Sigmoid colon (tissue), 6 donors: ENCODE measurements at regions not wholly inside any gene's neighbourhood (a gene's known extent, or its start where the extent isn't known, plus 50 kb on each side); places are given as distances from the start of the nearest gene placed in this dataset.

Experiments used
- DNase-seq: peaks from one replicate; pipeline ENCODE4 v3.0.0-alpha.2; 2019
- H3K27ac ChIP-seq, 4 donors: fragments of 200-600 bp; sonication (generic); one replicate each; pipeline ENCODE4 v1.5.1; 2016 to 2019; ENCODE audit warnings: mild to moderate bottlenecking in 1 of 4
- H3K27me3 ChIP-seq, 3 donors: fragments of 200-600 bp; sonication (generic); one replicate each; pipeline ENCODE4 v1.5.1; 2019; ENCODE audit warnings: mild to moderate bottlenecking in 1 of 3
- H3K36me3 ChIP-seq, 4 donors: fragments of 200-600 bp; sonication (generic); one replicate each; pipeline ENCODE4 v1.5.1; 2016 to 2019
- H3K4me1 ChIP-seq, 4 donors: fragments of 200-600 bp; sonication (generic); one replicate each; pipeline ENCODE4 v1.5.1; 2017 to 2019
- H3K4me3 ChIP-seq, 4 donors: fragments of 200-600 bp; sonication (generic); one replicate each; pipeline ENCODE4 v1.5.1; 2017 to 2019; ENCODE audit warnings: mild to moderate bottlenecking in 2 of 4, moderate library complexity in 1 of 4
- H3K9me3 ChIP-seq, 4 donors: fragments of 200-600 bp in 3 of 4; sonication (generic) in 3 of 4; one replicate each; pipeline versions ENCODE4 v1.5.1 to v1.6.1; 2013 to 2019
- EP300 ChIP-seq, 4 donors: sonication (generic); formaldehyde crosslinking; IDR thresholded peaks; one replicate each; pipeline ENCODE4 v1.6.1; 2017; ENCODE audit warnings: antibody characterized with exemption in 4 of 4
- POLR2A ChIP-seq, 2 donors: fragments of 450-650 bp; IDR thresholded peaks; one replicate each; pipeline ENCODE4 v1.6.1; 2016; ENCODE audit warnings: antibody characterized with exemption in 2 of 2, mild to moderate bottlenecking in 2 of 2, moderate library complexity in 2 of 2
- POLR2AphosphoS5 ChIP-seq, 4 donors: sonication (generic); formaldehyde crosslinking; IDR thresholded peaks; one replicate each; pipeline ENCODE4 v1.6.1; 2017; ENCODE audit warnings: antibody characterized with exemption in 4 of 4
- WGBS, 2 donors: extraction: QIAGEN DNeasy Blood & Tissue Kit; methylation state at CpG; one replicate each; pipeline ENCODE4 v1.1.7; 2013; 5-methylcytosine and 5-hydroxymethylcytosine counted together
- intact Hi-C: fragments of 100-400 bp; cut with DNase I; formaldehyde crosslinking; loops from one replicate; pipeline ENCODE4 v1.15.1; 2023
- TF ChIP-seq, protein P1 (sequence below), 4 experiments: fragments of 450-650 bp in 3 of 4; fragments of 200-600 bp in 1 of 4; IDR thresholded peaks; one replicate each; pipeline ENCODE4 v1.5.1; 2016 to 2019; ENCODE audit warnings: antibody characterized with exemption in 4 of 4, mild to moderate bottlenecking in 3 of 4, moderate library complexity in 2 of 4
- donor health status: healthy with polysubstance abuse.
- donor health status: healthy.

DNA sequence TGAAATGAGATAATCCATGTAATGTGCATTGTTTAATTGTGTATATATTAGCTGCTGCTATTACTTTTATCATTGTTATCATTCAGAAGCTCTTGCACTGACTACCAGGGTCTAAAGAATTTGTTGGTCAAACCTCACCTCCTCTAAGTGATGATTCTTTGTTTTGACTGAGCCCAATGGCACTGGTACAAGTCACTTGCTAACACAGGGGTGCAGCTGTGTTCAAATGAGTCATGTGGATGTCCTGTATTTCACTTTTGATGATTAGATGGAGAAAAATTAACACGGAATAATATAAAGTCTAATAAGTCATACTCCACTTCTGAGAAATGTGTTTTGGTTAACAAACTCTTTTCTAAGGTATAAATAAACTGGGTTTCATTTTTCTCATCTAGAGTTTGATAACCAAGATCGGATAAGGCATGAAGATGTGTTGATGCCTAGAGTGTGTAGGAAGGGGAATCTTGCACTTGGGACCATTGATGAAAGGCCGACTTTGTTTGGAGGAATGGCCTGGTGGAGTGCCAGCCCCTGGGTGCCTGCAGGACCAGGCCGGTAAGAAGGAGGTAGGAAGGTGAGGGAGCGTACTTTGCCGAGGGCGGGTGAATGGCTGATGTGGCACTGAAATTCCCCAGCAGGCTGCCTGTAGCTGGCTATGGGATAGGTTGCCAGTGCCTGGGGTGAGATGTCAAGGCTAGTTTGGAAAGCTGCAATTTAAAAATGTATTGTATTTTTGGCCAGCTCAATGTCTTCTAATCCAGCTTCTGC, 244.7 kb upstream of the ZPLD1 start:
- H3K9me3 ChIP-seq, result peaks cover 0 to 3% (median 0%) of the 10 kb centered on the region in 4 donors
- 94% methylated on average over 7 of the region's 7 CpGs for WGBS, 2 donors
- DNase-seq, result no peak
- no peaks in the 10 kb centered on the region for H3K4me1 ChIP-seq
- no peak overlapping the region for H3K27ac ChIP-seq
- H3K4me3 ChIP-seq, result no peak overlapping the region
- H3K36me3 ChIP-seq, result no peaks in the 10 kb centered on the region
- TF ChIP-seq POLR2A (IDR thresholded peaks at IDR 0.05) (no peak), POLR2AphosphoS5 (IDR thresholded peaks at IDR 0.05) (no peak), EP300 (IDR thresholded peaks at IDR 0.05) (no peak)
- TF ChIP-seq, protein P1, sequence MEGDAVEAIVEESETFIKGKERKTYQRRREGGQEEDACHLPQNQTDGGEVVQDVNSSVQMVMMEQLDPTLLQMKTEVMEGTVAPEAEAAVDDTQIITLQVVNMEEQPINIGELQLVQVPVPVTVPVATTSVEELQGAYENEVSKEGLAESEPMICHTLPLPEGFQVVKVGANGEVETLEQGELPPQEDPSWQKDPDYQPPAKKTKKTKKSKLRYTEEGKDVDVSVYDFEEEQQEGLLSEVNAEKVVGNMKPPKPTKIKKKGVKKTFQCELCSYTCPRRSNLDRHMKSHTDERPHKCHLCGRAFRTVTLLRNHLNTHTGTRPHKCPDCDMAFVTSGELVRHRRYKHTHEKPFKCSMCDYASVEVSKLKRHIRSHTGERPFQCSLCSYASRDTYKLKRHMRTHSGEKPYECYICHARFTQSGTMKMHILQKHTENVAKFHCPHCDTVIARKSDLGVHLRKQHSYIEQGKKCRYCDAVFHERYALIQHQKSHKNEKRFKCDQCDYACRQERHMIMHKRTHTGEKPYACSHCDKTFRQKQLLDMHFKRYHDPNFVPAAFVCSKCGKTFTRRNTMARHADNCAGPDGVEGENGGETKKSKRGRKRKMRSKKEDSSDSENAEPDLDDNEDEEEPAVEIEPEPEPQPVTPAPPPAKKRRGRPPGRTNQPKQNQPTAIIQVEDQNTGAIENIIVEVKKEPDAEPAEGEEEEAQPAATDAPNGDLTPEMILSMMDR (IDR thresholded peaks at IDR 0.05), result no peak
- no peaks in the 10 kb centered on the region for H3K27me3 ChIP-seq
- intact Hi-C loops, result no loop called here

DNA sequence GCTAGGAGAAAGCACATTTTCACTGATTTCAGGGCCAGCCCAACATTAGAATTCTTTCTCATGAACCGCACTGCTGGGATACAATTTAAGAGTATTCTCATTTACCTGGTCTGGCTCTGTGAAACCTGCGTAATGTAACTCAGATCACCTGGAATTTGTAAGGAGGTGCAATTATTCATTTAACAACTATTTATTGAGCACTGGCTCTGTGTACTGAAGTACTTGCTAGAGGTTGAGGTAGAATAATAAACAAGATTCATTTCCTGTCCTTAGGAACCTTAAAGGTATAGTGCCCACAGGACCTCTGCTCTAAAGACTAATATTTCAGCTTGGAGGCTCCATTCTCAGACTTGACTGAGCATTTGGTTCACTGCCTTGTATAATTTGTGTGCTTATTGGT, 242.2 kb upstream of the ZPLD1 start:
- DNase-seq, result no peak
- H3K9me3 ChIP-seq, result no peaks in the 10 kb centered on the region
- H3K36me3 ChIP-seq, result no peaks in the 10 kb centered on the region
- H3K4me3 ChIP-seq, result no peak overlapping the region
- no peaks in the 10 kb centered on the region for H3K27me3 ChIP-seq
- no peak for TF ChIP-seq EP300 (IDR thresholded peaks at IDR 0.05)
- TF ChIP-seq POLR2A (IDR thresholded peaks at IDR 0.05), result no peak
- no peak for TF ChIP-seq POLR2AphosphoS5 (IDR thresholded peaks at IDR 0.05)
- TF ChIP-seq, protein P1 (IDR thresholded peaks at IDR 0.05), result no peak
- H3K27ac ChIP-seq, result no peak overlapping the region
- intact Hi-C loops, result no loop called here
- 71 to 98% methylated on average over 2 of the region's 2 CpGs for WGBS, 2 donors
- no peaks in the 10 kb centered on the region for H3K4me1 ChIP-seq

DNA sequence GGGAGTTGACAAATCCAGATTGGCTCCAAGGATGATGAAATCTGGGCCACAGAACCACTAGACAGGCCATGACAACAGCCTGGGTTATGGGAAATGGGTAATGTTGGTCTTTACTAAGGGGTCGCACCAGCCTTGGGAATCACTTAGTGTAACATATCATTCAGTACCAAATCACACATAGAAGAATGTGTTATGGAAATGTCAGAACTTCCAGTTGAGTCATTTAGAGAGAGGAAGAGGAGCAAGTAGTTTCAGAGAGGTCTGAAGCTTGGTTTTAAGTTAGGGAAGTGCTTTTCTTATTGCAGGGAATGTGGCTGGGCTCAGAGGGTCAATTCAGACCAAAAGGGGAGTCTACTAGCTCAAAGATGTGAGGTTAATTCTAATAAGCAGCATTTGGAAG, 241.6 kb upstream of the ZPLD1 start:
- 87 to 93% methylated on average over 1 of the region's 1 CpG for WGBS, 2 donors
- H3K27ac ChIP-seq, result no peak overlapping the region
- TF ChIP-seq POLR2A (IDR thresholded peaks at IDR 0.05), result no peak
- TF ChIP-seq POLR2AphosphoS5 (IDR thresholded peaks at IDR 0.05), result no peak
- TF ChIP-seq EP300 (IDR thresholded peaks at IDR 0.05), result no peak
- TF ChIP-seq, protein P1 (IDR thresholded peaks at IDR 0.05), result no peak
- H3K9me3 ChIP-seq, result no peaks in the 10 kb centered on the region
- no peaks in the 10 kb centered on the region for H3K4me1 ChIP-seq
- intact Hi-C loops, result no loop called here
- H3K27me3 ChIP-seq, result no peaks in the 10 kb centered on the region
- DNase-seq, result no peak
- H3K4me3 ChIP-seq, result no peak overlapping the region
- no peaks in the 10 kb centered on the region for H3K36me3 ChIP-seq

DNA sequence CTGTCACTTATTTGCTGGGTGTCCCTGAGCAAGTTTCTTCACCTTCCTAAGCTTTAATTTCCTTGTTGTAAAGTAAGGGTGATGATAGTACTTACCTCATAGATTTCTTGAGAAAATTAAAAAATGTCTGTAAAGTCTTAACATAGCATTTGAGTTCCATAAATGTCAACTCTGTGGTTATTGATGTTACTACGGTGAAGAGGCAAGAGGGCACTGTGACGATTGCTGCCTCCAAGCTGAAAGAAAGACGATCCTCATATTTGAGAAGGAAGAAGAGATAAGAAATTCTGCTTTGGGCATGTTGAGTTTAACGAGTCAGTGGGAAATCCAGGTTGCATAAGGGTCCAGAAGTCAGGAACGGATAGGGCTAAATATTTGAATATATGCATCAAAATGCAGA, 240.8 kb upstream of the ZPLD1 start:
- Histone ChIP-seq H3K4me1 (no peaks in the 10 kb centered on the region), H3K9me3 (no peaks in the 10 kb centered on the region), H3K27me3 (no peaks in the 10 kb centered on the region), H3K36me3 (no peaks in the 10 kb centered on the region), H3K27ac (no peak overlapping the region), H3K4me3 (no peak overlapping the region)
- TF ChIP-seq POLR2AphosphoS5 (IDR thresholded peaks at IDR 0.05) (no peak), POLR2A (IDR thresholded peaks at IDR 0.05) (no peak), EP300 (IDR thresholded peaks at IDR 0.05) (no peak)
- TF ChIP-seq, protein P1 (IDR thresholded peaks at IDR 0.05), result no peak
- WGBS, 2 donors, result 83 to 84% methylated on average over 5 of the region's 5 CpGs
- intact Hi-C loops, result no loop called here
- no peak for DNase-seq

DNA sequence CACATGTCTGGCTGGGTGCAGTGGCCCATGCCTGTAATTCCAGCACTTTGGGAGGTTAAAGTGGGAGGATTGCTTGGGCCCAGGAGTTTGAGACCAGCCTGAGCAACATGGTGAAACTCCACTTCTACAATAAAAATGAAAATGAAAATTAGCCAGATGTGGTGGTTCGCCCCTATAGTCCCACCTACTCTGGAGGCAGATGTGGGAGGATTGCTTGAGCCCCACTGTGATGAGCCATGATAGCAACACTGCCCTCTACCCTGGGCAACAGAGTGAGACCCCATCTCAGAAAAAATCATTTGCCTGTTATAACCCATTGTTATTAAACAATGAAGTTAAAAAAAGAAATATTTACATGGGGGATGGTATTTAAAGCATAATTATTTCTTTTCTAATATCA, 240.1 kb upstream of the ZPLD1 start:
- DNase-seq, result no peak
- intact Hi-C loops, result no loop called here
- Histone ChIP-seq H3K27ac (peak overlapping the region in 1 of 4 donors; percentile 39), H3K4me1 (no peaks in the 10 kb centered on the region), H3K9me3 (no peaks in the 10 kb centered on the region), H3K36me3 (no peaks in the 10 kb centered on the region), H3K4me3 (no peak overlapping the region), H3K27me3 (no peaks in the 10 kb centered on the region)
- WGBS, 2 donors, result 89 to 98% methylated on average over 1 of the region's 1 CpG
- TF ChIP-seq POLR2A (IDR thresholded peaks at IDR 0.05) (no peak), POLR2AphosphoS5 (IDR thresholded peaks at IDR 0.05) (no peak), EP300 (IDR thresholded peaks at IDR 0.05) (no peak)
- TF ChIP-seq, protein P1 (IDR thresholded peaks at IDR 0.05), result no peak
